NB4 (cell line): ENCODE measurements at regions not wholly inside any gene's neighbourhood (a gene's known extent, or its start where the extent isn't known, plus 50 kb on each side); places are given as distances from the start of the nearest gene placed in this dataset.

ENCODE experiments used
- CTCF ChIP-seq: IDR thresholded peaks from one replicate; pipeline ENCODE4 v1.5.1; 2012; ENCODE audit warnings: low read depth, low read length
- POLR2A ChIP-seq: IDR thresholded peaks from 2 replicates; pipeline ENCODE4 v1.6.1; 2011; ENCODE audit warnings: mild to moderate bottlenecking; ENCODE audit not compliant: insufficient read length; ENCODE audit errors: extremely low read depth
- TF ChIP-seq, protein P1 (sequence below): IDR thresholded peaks from 2 replicates; pipeline ENCODE4 v1.6.1; 2011; ENCODE audit warnings: low read depth, low read length

DNA sequence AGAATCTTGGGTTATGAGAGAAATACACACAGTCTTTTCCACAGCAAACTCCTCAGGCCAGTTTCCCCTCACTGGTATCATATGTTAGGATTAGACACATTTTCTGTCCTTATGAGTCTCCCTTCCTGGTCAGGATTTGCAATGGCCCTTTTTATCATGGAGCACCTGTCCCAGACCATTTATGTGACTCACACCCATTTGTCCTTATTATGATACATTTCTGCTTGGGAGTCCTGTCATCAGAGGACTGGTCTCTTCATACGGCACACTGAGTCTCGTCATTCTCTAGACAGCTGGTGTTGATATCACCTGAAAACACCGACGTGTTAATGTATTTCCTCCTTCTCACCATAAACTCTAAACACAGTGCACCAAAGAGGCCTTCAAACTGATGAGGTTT, 105.0 kb upstream of the SYT6 start:
- no peak for TF ChIP-seq CTCF
- no peak for TF ChIP-seq POLR2A
- TF ChIP-seq, protein P1, sequence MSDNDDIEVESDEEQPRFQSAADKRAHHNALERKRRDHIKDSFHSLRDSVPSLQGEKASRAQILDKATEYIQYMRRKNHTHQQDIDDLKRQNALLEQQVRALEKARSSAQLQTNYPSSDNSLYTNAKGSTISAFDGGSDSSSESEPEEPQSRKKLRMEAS: no peak
